Limb (tissue), 2 donors: ENCODE measurements at regions not wholly inside any gene's neighbourhood (a gene's known extent, or its start where the extent isn't known, plus 50 kb on each side); places are given as distances from the start of the nearest gene placed in this dataset.
A peak's percentile ranks its signal among the peaks of the same experiment; 100 is the strongest.

Experiments used
- DNase-seq, 2 donors: peaks; one replicate each; pipeline ENCODE4 v3.0.0-alpha.2; 2016; ENCODE audit errors: extremely low spot score in 2 of 2

DNA sequence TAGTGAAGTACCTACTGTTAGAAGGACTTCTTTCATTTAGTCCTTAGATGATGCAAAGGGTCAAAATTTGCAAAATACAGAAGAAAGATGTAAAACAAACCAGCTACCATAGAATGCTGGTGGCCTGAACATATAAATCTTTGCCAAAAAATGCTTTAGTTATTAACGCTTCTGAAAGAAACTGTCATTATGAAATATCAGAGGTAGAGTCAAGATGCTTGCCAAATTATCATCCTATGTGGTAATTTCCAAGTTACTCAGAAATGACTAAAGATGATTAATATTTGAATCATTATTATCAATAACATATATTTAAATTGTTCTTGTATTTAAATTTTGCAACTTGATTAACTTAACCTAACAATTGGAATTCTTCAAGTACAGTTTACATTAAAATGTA lies 588.4 kb upstream of the FAM241A start:
- no peak for DNase-seq

DNA sequence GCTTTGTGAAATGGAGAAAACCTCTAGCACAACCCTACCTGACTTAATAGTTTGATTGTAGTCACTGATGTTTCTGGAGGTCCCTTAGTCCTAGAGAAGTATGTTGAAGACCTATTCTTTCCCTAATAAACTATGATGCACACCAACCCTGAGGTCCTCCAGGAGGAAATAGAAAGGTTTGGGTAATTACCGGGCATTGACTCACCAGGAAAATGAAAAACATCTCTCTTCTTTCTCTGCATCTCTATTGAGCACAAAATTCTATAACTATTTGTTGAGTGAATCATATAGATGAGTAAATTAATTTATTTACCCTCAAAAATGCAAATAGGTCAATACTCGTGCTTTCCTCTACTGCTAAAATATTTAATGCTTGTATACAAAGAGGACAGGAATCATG lies 582.4 kb upstream of the FAM241A start:
- no peak for DNase-seq

DNA sequence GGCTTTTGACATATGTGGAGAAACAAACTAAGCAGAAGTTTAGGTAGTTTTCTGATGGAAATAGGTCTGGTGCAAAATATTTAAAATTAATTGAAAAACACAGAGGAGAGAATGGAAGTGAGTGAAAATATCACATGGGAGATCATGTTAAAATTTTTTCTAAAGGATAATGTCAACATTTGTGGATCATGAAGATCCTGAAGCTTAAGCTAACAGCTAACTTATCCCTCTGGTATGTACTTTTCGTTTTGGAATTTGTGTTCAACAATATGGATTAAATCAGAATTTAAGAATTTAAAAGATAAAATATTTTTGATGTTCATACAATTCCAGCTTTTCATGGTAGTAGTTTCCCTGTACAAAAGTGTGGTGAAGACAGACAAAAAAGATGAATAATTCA lies 572.8 kb upstream of the FAM241A start:
- no peak for DNase-seq

DNA sequence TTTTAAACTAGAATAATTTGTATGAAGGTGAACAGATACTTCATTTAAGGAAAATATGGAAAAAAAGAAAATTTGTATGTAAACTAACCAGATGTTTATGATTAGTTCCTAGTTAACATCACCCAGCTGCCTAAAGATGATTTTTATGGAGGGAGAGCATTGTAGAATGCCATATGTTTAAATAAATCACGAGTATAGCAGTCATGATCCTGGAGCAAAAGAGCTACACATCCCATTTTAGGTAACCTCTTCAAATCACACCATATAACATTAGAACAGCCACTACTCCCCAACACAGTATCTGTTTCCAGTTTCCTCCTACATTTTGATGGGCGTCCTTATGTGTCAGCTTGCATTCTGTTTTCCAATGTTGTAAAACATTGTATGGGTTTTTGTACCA lies 571.9 kb upstream of the FAM241A start:
- peak in 1 of 2 donors; percentile 7 for DNase-seq

DNA sequence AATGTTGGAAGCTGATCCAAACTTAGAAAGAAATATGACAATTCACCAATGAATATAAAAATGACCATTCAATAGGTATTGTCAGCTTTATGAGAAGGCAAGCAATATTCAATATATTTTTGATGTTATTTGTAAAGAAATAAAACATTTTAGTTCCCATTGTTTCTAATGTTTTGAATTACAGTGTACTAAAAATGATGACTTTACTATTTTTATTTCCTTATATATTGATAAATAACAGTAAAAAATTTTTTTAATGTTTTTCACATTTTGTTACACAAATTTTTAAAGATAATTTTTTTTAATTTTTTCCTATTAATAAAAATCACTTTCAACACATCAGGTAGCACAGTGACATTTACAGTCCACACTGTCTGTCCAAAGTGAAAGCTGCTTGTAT lies 565.5 kb upstream of the FAM241A start:
- no peak for DNase-seq

DNA sequence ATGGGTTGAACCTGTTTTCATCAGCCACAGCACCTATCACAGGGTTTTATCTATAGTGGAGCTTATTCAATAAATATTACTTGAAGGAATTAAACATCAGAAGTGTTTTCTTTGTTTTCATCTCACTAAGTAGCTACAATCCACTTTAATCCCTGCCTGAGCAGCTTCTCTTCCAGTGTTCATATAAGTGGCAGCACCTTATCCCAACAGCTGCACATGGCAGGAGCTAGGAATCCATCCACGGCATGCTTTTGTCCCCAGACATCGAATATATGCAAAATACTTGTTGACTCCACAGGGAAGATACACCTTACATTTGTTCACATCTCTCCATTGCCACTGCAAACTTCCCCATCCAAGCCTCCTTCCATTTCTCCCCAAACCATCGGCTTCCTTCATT lies 549.8 kb upstream of the FAM241A start:
- no peak for DNase-seq

DNA sequence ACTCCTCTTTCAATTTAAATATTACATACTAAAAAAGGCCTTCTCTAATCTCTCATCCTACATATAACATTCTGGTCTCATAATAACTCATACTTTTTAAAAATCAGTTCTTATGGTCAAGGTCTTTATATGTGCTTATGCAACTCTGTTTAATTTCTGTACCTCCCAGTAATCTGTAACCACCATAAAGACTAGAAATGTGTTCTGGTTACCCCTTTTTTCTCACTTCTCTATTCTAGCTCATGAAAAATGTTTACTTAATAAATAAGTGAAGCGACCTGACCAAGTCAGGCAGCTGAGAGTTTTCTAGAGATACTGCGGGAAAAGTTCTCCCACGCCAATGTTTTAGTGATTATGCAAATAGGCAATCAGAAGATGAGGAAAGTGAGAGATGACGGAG lies 548.8 kb upstream of the FAM241A start:
- DNase-seq = no peak

DNA sequence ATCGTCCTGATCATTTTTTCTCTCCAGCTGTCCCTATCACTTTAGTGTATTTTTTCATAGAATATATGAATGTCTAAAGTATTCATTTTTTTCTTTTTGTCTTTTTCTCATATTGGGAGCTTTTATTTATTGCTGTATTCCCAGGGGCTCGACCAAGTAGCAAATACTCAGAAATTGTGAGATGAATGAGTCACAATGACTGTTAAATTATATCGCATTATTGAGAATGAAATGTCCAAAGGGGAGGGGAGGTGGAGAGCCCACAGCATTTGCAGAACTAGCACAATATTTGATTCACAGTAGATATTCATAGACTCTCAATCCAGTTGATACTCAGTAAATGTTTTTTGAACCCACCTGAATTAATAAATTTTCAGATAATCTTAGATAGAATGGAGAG lies 543.6 kb upstream of the FAM241A start:
- no peak for DNase-seq

DNA sequence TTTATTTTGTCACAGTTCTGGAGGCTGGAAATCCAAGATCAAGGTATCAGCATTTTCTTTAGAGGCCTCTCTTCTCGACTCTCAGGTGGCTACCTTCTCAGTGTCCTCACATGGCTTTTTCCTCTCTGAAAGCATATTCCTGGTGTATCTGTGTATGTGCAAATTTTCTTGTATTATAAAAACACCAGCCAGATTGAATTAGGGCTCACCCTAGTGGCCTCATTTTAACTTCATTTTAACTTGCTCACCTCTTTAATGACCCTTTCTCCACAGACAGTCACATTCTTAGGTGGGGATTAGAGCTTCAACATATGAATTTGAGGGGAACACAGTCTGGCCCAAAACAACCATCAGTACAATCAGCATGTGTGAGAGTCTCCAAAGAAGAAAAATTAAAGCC lies 542.4 kb upstream of the FAM241A start:
- DNase-seq = no peak

DNA sequence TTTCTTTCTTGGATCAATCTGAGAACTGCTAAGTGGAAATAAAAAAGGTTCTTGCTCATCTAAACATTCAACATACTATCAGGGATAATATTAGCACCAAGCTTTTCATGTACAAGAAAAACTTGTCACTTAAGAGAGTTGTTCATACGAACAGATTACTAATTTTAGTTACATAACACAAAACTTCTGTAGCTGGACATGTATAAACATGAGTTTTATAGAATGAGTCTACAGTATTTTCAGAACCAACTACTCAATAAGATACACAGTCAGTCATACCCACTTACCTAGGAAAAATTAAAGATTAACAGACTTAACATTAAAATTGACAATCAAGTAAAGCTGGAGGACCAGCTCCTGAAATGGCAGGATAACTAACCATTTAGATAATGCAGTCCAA lies 540.1 kb upstream of the FAM241A start:
- no peak for DNase-seq

DNA sequence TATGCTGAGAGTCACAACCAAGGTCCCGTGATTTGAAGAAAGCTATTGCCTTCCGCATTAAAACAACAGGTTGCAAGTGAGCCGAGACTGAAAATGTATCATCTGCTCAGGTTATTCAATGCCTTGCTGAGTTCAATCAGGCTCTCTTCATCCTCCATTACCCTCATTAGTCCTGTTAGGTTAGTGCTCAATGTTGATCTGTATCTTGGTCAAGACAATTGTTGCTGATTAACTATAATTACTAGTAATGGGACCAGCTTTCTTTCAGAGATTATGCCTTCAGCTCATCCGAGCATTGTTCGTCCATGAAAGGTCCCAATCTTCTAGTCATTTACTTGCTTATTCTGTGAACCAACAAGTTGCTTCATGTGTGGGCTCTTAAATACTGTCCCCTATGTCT lies 534.6 kb upstream of the FAM241A start:
- no peak for DNase-seq

DNA sequence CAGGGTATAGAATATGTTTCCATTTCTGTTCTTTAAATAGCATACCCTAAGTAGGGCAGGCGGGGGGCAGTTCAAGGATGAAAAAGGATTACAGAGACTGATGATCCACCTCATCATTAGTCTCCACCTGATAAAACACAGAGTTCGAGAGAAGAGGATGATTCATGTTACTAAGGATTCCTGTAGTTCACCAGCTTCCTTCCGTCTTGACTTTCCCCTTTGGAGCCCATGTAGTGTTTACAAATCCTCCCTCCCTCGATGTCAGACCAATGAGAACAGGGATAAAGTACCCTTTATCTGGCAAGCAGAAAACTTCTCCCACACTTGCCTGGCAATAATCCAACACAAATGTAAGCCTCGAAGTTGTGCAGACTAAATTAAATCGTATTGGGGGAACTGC lies 526.3 kb upstream of the FAM241A start:
- no peak for DNase-seq

DNA sequence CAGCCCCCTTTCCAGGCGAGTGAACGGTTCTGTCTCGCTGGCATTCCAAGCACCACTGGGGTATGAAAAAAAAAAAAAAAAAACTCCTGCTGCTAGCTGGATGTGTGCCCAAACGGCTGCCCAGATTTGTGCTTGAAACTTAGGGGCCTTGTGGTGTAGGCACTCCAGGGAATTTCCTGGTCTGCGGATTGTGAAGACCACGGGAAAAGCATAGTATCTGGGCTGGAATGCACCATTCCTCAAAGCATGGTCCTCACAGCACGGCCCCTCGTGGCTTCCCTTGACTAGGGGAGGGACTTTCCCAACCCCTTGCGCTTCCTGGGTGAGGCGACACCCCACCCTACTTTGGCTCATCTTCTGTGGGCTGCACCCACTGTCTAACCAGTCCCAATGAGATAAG lies 516.8 kb upstream of the FAM241A start:
- DNase-seq = no peak

DNA sequence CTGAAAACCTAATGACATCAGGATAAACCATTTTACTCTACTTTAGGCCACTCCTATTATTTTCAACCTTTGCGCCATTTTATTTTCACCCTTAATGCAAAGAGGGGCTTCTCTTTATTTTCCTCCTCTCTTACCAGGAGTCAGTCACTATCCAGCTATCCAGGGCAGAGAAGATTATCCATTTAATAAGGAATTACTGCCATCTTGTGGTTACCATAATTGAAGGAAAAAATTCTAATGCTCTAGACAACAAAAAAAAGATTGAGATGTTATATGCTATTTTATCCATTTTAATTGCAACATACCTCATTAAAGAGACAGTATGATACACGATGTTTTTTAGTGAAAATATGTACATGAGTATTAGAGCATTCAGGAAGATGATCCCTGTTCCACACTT lies 514.5 kb upstream of the FAM241A start:
- DNase-seq = peak in 1 of 2 donors; percentile 75

DNA sequence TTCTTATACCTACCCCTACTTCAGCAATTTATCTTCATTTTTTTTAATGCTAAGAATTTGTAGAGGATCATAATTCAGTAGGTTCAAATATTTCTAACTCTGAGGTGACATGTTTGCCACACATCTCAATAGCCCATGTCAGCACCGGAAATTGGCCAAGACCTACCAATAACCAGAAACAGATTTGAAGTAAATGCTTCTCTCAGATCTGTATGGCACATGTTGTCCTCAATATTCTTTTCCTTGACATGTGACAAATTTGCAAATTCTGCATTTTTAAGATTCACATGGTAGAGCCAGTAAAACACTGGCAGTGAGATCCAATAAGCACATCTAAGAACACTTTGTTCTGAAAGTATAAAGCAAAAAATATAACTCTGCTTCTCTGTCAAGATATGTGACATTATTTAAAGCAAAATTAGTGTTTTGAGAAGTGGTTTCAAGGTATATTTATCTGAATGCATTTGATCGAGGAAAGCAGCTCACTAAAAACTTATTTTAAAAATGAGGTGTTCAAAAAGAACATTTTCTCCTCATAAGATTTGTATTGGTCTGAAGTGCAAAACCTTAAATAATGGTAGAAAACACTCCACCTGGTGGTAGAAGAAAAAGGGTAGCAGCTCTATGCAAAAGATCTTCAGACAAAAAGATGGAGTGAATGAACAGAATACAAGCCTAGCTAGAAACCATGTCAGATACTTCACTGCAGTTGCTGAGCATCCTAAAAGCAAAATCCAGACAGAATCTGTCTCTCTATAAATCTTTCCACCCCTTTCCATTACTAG lies 513.8 kb upstream of the FAM241A start:
- DNase-seq = no peak

DNA sequence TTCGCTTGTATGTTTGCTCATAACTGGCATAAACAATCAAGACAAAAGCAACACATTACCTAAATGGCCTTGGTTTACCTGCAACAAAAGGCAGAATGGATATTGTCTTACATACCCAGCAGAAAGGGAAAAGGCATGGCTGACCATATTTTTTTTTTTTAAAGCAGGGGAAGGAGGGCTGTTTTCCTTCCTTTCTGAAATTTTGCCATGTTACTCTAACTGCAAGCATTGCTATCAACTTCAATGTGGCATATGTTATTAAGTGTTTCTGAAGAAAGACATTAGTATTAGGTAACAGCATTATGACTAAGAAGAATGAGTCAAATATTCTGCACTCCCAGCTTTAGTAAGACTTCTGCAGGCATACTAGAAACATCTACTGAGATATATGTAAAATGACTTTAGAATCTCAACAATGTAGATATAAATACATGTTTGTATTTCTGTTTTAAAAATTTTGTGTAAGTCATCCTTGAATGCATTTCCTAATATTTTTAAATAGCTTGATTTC lies 512.6 kb upstream of the FAM241A start:
- DNase-seq = no peak

DNA sequence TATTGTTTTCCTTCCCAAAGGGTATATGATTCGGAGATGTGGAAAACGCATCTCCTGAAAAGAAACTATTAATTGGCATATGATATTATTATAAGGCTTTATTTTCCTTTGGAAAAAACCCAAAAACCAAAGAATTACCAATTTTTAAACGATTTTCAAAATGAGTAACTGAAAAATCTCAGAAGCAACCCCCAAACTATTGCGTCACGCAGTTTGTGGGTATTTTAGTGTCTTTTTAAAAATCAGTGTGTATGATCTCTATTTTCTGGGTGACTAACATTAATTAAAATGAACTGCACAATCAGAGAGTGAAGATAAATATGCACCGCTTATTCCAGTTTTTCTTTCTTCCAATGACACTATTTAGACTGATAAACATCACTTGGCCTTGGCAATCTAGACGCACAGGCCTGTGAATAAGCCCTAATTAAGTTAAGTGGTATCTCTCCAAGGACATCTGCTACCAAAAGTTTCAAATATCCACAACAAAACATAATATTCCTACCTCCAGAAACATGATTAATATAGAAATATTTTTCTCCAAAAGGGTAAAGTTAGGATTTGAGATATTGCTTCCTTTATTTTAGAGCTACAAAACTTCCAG lies 511.5 kb upstream of the FAM241A start:
- DNase-seq = no peak

DNA sequence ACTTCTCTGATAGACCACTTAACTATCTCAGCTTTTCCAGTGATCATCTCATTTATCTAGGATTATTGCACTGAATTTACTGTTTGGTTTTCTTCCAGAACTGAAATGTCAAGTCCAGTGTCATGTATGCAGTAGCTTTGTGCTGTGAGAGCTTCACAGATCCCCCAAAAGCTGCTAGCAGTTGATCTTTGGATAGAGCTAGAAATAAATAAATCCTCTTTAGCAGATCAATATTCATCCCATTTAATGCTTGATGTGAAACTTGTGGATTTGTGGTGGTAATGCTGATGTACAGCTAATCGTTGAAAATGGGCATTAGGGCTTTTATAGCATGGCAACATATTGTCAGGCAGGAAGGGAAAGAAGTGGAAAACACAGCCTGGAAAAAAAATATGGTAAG lies 509.6 kb upstream of the FAM241A start:
- no peak for DNase-seq

DNA sequence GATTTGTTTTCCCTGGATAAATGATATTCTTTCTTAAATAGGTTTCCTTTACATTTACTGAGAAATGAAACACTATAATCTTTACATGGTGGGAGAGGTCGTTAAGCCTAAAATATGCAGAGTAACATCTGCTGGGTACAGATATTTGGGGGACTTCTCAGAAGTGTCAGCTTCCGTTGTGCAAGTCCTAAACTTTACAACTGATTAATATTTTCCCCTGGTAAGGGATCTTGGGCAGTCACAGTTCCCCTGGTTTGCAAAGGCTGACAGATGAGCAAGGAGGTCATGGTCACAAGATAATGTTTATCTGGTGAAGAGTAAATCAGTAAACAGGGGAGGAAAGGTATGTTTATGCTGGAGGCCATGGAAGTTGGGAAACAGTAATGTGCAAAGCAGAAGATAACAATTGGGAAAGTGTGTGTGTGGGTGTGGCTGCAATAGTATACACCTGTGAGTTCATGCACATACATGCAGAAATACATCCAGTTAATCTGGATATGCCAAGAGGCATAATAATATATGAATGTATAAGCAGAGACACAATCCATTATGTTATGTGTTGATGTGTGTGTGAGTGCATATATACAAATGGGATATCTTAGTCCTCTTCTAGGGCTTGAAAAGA lies 508.2 kb upstream of the FAM241A start:
- DNase-seq = no peak

DNA sequence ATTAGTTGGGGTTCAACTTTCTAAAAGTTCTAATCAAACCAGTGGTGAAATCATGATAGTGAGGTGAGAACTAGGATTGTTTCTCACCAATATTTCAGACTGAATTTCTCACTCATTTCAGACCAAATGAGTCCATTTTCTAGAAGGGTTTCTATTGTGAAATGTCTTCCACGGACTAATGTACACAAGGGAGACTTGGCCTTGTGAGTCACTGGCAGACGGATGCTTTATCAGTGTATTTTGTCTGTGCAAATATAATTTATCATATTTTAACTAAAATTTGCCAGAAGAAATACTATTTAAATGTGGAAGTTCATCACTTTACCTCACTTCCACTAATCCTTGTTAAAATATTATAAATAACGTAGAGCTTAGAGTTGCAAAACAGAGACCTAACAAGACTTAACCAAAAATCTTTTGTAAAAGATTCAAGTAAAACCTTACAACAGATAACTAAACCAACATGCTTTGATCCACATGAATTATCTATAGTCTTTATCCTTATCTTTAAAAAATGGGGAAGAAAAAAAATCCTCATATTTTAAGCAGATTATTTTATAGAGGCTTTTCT lies 506.0 kb upstream of the FAM241A start:
- no peak for DNase-seq

DNA sequence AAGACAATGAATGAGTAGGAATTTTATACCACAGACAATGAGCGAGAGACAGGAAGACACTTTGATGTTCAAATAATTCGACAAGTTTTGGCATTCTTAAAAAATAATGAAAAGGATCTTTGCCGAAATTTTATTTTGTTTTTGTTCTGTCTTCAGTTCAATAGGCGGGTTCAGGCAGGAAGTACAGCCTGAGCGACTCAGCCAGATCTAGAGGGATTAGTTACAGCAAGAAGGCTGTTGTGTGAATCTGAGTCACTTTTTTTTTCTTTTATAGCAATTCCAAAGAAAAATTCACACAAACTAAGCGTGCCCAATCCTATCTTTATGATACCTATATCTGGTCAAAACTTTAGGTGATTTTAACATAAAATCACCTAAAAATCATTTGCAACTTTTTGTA lies 505.4 kb upstream of the FAM241A start:
- no peak for DNase-seq

DNA sequence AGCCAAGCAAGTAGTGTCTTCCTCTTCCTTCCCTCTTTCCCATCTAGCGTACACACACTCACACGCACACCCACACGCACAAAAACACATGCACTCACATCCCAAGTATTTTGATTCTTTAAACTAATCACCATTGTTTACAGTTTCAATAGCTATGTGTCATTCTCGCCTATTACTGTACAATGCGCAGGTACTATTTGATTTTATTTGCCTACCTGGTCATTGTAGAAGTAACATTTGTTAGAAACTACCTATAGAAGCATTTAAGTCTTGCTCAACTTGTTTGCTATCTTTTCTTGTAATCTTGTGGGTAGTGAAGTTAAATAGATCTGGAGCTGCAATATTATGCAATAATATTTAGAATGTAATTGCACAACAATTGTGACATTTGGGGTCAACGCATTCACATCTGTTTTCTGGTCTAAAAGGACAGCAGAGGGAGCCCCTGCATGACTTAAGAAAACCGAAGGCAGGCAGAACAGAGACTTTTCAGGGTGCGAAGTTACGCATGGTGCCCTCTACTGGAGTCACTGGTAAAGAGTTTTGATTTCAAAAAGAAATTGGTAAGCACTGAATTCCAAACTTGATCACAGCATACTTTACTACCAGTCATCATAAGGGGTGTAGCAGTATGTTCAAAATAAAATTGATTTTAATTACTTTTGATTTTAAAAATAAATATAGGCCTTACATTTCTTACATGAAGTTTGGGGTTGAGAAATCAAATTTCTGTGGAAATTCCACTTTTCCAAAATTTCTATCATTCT lies 503.3 kb upstream of the FAM241A start:
- DNase-seq = peak; percentile 57 to 83
